ENCODE measurements at regions not wholly inside any gene's neighbourhood (a gene's known extent, or its start where the extent isn't known, plus 50 kb on each side); places are given as distances from the start of the nearest gene placed in this dataset.

- Histone ChIP-seq H3K4me2 (ENCODE audit: low read length) (no peak overlapping the region), H3K9me2 (replicated peaks; ENCODE audit: control insufficient read depth, low read length) (no peaks in the 10 kb centered on the region), H3K4me1 (ENCODE audit: control insufficient read depth, low read length) (no peaks in the 10 kb centered on the region), H3K9me3 (ENCODE audit: control insufficient read depth, insufficient read depth, low read length) (no peaks in the 10 kb centered on the region), H3K79me2 (ENCODE audit: control insufficient read depth, low read length) (no peaks in the 10 kb centered on the region), H3K27me3 (ENCODE audit: control insufficient read depth, low read length) (no peaks in the 10 kb centered on the region), H4K20me1 (ENCODE audit: control insufficient read depth, insufficient read depth, low read depth, low read length) (no peaks in the 10 kb centered on the region), H3F3A (ENCODE audit: control insufficient read depth, insufficient read depth) (no peaks in the 10 kb centered on the region), H3K27ac (ENCODE audit: low read depth, low read length) (no peak overlapping the region), H3K4me3 (ENCODE audit: low read length) (no peak overlapping the region), H3K36me3 (ENCODE audit: control insufficient read depth, low read length) (no peaks in the 10 kb centered on the region)
- no peak for TF ChIP-seq CTCF (IDR thresholded peaks at IDR 0.05; ENCODE audit: low read depth, low read length, poor library complexity, severe bottlenecking)
- no peak for TF ChIP-seq EZH2phosphoT487 (IDR thresholded peaks at IDR 0.05; ENCODE audit: borderline replicate concordance, low read length)
Measured at GRCh38 chr4:143762511-143762910, 62.0 kb upstream of the FREM3 start.
